GM19372 (cell line): ENCODE measurements at regions not wholly inside any gene's neighbourhood (a gene's known extent, or its start where the extent isn't known, plus 50 kb on each side); places are given as distances from the start of the nearest gene placed in this dataset.
"Not testable (repeated sequence)": the region's sequence is repeated elsewhere in the genome, so short reads cannot be mapped to it uniquely, and the experiment has no call there.

Source experiments
- ATAC-seq: cut with Tn5 transposase; IDR thresholded peaks from one replicate; pipeline ENCODE4 v1.9.1; 2021; ENCODE audit warnings: mild to moderate bottlenecking, low read depth, moderate library complexity; ENCODE audit not compliant: unreplicated experiment

GRCh38 chr3:130800829-130801228 lies 54.2 kb upstream of the PIK3R4 start:
- ATAC-seq, result no peak

GRCh38 chr3:130801473-130801872 lies 54.8 kb upstream of the PIK3R4 start:
- no peak for ATAC-seq

GRCh38 chr3:130811557-130811956 lies 64.9 kb upstream of the PIK3R4 start:
- ATAC-seq, result no peak

- ATAC-seq, result no peak
Measured at GRCh38 chr3:130814691-130815472, 68.3 kb upstream of the PIK3R4 start.

GRCh38 chr3:130816561-130817445 lies 70.2 kb upstream of the PIK3R4 start:
- no peak for ATAC-seq

- not testable (repeated sequence) for ATAC-seq
Measured at GRCh38 chr3:130818066-130818465, 71.4 kb upstream of the PIK3R4 start.

GRCh38 chr3:130820976-130821375 lies 72.9 kb upstream of the ATP2C1 start:
- no peak for ATAC-seq

GRCh38 chr3:130821806-130822205 lies 72.1 kb upstream of the ATP2C1 start:
- no peak for ATAC-seq

GRCh38 chr3:130823241-130823884 lies 70.5 kb upstream of the ATP2C1 start:
- ATAC-seq, result no peak

GRCh38 chr3:130823996-130824395 lies 69.9 kb upstream of the ATP2C1 start:
- no peak for ATAC-seq

- ATAC-seq, result no peak
Measured at GRCh38 chr3:130825762-130826299, 68.1 kb upstream of the ATP2C1 start.

- ATAC-seq, result no peak
Measured at GRCh38 chr3:130826516-130827182, 67.2 kb upstream of the ATP2C1 start.

GRCh38 chr3:130827486-130827885 lies 66.4 kb upstream of the ATP2C1 start:
- ATAC-seq, result no peak

- ATAC-seq, result no peak
Measured at GRCh38 chr3:130828948-130829947, 64.6 kb upstream of the ATP2C1 start.

GRCh38 chr3:130831719-130832400 lies 62.0 kb upstream of the ATP2C1 start:
- no peak for ATAC-seq

- not testable (repeated sequence) for ATAC-seq
Measured at GRCh38 chr3:130832401-130832746, 61.5 kb upstream of the ATP2C1 start.

GRCh38 chr3:130834476-130834875 lies 59.4 kb upstream of the ATP2C1 start:
- no peak for ATAC-seq

- ATAC-seq, result no peak
Measured at GRCh38 chr3:130835483-130835882, 58.4 kb upstream of the ATP2C1 start.
